22Rv1 (cell line): ENCODE measurements at regions not wholly inside any gene's neighbourhood (a gene's known extent, or its start where the extent isn't known, plus 50 kb on each side); places are given as distances from the start of the nearest gene placed in this dataset.
A peak's percentile ranks its signal among the peaks of the same experiment; 100 is the strongest.

ENCODE experiments used
- H3K27ac ChIP-seq: fragments of 450-650 bp; 2 replicates; pipeline ENCODE4 v1.5.1; 2017
- CTCF ChIP-seq: fragments of 450-650 bp; IDR thresholded peaks from 2 replicates; pipeline ENCODE4 v1.5.1; 2017; ENCODE audit warnings: mild to moderate bottlenecking
- ZFX ChIP-seq: fragments of 450-650 bp; IDR thresholded peaks from 2 replicates; pipeline ENCODE4 v1.6.1; 2017; ENCODE audit warnings: antibody characterized with exemption, borderline replicate concordance

GRCh38 chr3:70754314-70754713 is 441.9 kb upstream of the MDFIC2 start:
- TF ChIP-seq ZFX = no peak
- TF ChIP-seq CTCF = no peak
- H3K27ac ChIP-seq = no peak overlapping the region

- H3K27ac ChIP-seq = no peak overlapping the region
- no peak for TF ChIP-seq ZFX
- TF ChIP-seq CTCF = peak; percentile 34
Measured at GRCh38 chr3:70753572-70753971, 441.1 kb upstream of the MDFIC2 start.

GRCh38 chr3:70752051-70752450 is 439.6 kb upstream of the MDFIC2 start:
- H3K27ac ChIP-seq = no peak overlapping the region
- no peak for TF ChIP-seq CTCF
- no peak for TF ChIP-seq ZFX

GRCh38 chr3:70749122-70749521 is 436.7 kb upstream of the MDFIC2 start:
- no peak for TF ChIP-seq ZFX
- TF ChIP-seq CTCF = no peak
- no peak overlapping the region for H3K27ac ChIP-seq

- no peak for TF ChIP-seq ZFX
- TF ChIP-seq CTCF = no peak
- H3K27ac ChIP-seq = no peak overlapping the region
Measured at GRCh38 chr3:70748593-70748992, 436.2 kb upstream of the MDFIC2 start.

- no peak for TF ChIP-seq CTCF
- TF ChIP-seq ZFX = no peak
Measured at GRCh38 chr3:70747847-70748246, 435.4 kb upstream of the MDFIC2 start.

GRCh38 chr3:70744536-70744935 is 432.1 kb upstream of the MDFIC2 start:
- no peak overlapping the region for H3K27ac ChIP-seq

More at GRCh38 chr3:70747847-70748246, 435.4 kb upstream of the MDFIC2 start:
- no peak overlapping the region for H3K27ac ChIP-seq

More at GRCh38 chr3:70744536-70744935, 432.1 kb upstream of the MDFIC2 start:
- no peak for TF ChIP-seq CTCF
- TF ChIP-seq ZFX = no peak
